ENCODE measurements at regions not wholly inside any gene's neighbourhood (a gene's known extent, or its start where the extent isn't known, plus 50 kb on each side); places are given as distances from the start of the nearest gene placed in this dataset.

- intact Hi-C loops (cut with DNase I): no loop called here
- TF ChIP-seq POLR2A (IDR thresholded peaks at IDR 0.05): no peak
- TF ChIP-seq, protein P1, sequence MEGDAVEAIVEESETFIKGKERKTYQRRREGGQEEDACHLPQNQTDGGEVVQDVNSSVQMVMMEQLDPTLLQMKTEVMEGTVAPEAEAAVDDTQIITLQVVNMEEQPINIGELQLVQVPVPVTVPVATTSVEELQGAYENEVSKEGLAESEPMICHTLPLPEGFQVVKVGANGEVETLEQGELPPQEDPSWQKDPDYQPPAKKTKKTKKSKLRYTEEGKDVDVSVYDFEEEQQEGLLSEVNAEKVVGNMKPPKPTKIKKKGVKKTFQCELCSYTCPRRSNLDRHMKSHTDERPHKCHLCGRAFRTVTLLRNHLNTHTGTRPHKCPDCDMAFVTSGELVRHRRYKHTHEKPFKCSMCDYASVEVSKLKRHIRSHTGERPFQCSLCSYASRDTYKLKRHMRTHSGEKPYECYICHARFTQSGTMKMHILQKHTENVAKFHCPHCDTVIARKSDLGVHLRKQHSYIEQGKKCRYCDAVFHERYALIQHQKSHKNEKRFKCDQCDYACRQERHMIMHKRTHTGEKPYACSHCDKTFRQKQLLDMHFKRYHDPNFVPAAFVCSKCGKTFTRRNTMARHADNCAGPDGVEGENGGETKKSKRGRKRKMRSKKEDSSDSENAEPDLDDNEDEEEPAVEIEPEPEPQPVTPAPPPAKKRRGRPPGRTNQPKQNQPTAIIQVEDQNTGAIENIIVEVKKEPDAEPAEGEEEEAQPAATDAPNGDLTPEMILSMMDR (IDR thresholded peaks at IDR 0.05): no peak
- peak in 6 of 7 donors; percentile 15 to 55 (median 32) for DNase-seq
- peak overlapping the region in 3 of 5 donors; percentile 7 to 72 (median 70) for H3K27ac ChIP-seq
- H3K27me3 ChIP-seq: no peaks in the 10 kb centered on the region
- 51 to 75% (median 71%) methylated on average over 14 to 19 of the region's 19 CpGs for WGBS, 4 donors
- H3K4me1 ChIP-seq (replicated peaks in 1 of 2): peaks cover 5 to 16% of the 10 kb centered on the region in 2 donors
- H3K4me3 ChIP-seq: no peak overlapping the region
- no peaks in the 10 kb centered on the region for H3K36me3 ChIP-seq (replicated peaks in 1 of 2)
- H3K9me3 ChIP-seq (replicated peaks in 1 of 3): no peaks in the 10 kb centered on the region
Observed at GRCh38 chr6:4401408-4402368, 266.3 kb upstream of the ECI2 start.

DNA sequence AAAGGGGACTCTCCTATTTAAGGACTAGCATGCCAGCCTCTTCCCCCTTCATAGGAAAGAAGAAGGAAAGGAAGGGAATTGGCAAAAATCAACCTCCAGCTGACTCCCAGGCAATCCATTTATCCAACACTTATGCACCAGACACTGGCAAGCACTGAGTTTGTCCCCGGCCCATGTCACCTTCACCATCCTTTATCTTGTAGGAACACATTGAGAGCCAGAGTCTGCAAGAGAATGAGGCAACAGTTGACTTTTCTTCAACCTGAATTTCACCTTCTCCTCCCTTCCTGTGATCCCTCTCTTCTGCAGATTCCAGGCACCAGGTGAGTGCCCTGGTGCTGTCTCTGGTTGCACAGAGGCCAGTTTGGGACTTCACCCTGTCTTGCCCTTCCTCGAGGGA, 264.3 kb upstream of the ECI2 start:
- H3K27ac ChIP-seq: no peak overlapping the region

GRCh38 chr6:4398791-4399190, 263.4 kb upstream of the ECI2 start:
- TF ChIP-seq POLR2A (IDR thresholded peaks at IDR 0.05): no peak
- TF ChIP-seq, protein P1 (IDR thresholded peaks at IDR 0.05): no peak
- Histone ChIP-seq H3K4me1 (replicated peaks in 1 of 2) (peaks cover 5 to 16% of the 10 kb centered on the region in 2 donors), H3K27ac (no peak overlapping the region), H3K36me3 (replicated peaks in 1 of 2) (no peaks in the 10 kb centered on the region), H3K4me3 (no peak overlapping the region), H3K9me3 (replicated peaks in 1 of 3) (no peaks in the 10 kb centered on the region), H3K27me3 (no peaks in the 10 kb centered on the region)
- intact Hi-C loops (cut with DNase I): no loop called here
- no peak for DNase-seq
- 80 to 90% (median 84%) methylated on average over 3 of the region's 3 CpGs for WGBS, 4 donors

More for the DNA sequence above, 264.3 kb upstream of the ECI2 start:
- Histone ChIP-seq H3K4me1 (replicated peaks in 1 of 2) (peaks cover 5 to 16% of the 10 kb centered on the region in 2 donors), H3K9me3 (replicated peaks in 1 of 3) (no peaks in the 10 kb centered on the region), H3K36me3 (replicated peaks in 1 of 2) (no peaks in the 10 kb centered on the region), H3K27me3 (no peaks in the 10 kb centered on the region), H3K4me3 (no peak overlapping the region)
- intact Hi-C loops (cut with DNase I): no loop called here
- TF ChIP-seq POLR2A (IDR thresholded peaks at IDR 0.05): no peak
- TF ChIP-seq, protein P1 (IDR thresholded peaks at IDR 0.05): no peak
- no peak for DNase-seq
- WGBS, 4 donors: 87 to 97% (median 92%) methylated on average over 2 of the region's 2 CpGs

DNA sequence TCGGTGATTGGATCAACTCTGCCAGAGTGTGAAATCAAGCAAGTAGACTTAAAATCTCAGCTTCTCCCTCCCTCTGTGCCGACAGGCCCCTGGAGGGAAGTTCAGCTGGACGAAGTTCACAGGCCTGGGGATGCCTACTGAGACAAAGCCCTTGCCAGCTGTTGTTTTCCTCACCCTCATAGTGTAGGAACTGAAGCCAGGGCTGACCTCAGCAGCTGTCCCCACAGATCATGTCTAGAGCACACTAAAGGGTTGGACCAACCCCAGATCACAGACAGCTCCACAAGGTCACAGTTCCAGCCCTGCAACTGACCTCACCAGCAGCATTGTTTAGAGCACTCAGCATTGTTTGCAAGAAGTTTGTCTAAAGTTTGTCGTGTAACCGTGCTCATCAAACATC, 261.9 kb upstream of the ECI2 start:
- DNase-seq: peak in 4 of 7 donors; percentile 48 to 64 (median 57)
- Histone ChIP-seq H3K9me3 (replicated peaks in 1 of 3) (no peaks in the 10 kb centered on the region), H3K27ac (no peak overlapping the region), H3K36me3 (replicated peaks in 1 of 2) (no peaks in the 10 kb centered on the region), H3K4me3 (no peak overlapping the region), H3K27me3 (no peaks in the 10 kb centered on the region), H3K4me1 (replicated peaks in 1 of 2) (peaks cover 4 to 7% of the 10 kb centered on the region in 2 donors)
- intact Hi-C loops (cut with DNase I): no loop called here
- TF ChIP-seq, protein P1 (IDR thresholded peaks at IDR 0.05): no peak
- TF ChIP-seq POLR2A (IDR thresholded peaks at IDR 0.05): no peak
- 61 to 75% (median 68%) methylated on average over 5 of the region's 5 CpGs for WGBS, 4 donors

Data from adrenal gland (tissue), 9 donors.